ENCODE measurements at regions not wholly inside any gene's neighbourhood (a gene's known extent, or its start where the extent isn't known, plus 50 kb on each side); places are given as distances from the start of the nearest gene placed in this dataset.

DNA sequence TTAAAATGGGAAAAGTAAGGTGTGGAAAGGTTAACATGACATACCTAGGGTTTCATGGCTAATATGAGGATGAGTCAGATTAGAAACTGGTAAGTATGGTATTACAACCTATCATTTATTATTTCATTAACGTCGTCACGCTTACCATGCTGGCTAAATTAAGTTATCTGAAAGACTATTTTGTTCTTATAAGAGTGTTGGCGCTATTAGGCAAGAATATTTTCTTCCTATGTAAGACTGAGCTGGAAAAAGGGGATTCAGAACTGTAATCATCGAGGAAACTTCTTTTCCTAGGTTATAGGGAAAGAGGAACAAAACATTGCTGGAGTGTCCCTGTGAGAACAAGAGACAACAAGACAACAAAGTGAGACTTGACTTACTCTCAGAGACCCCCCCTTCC is 440.8 kb downstream of the KCNJ2 start:
- Histone ChIP-seq H4K20me1 (no peaks in the 10 kb centered on the region), H3K9me3 (no peaks in the 10 kb centered on the region), H3K27ac (no peak overlapping the region), H3K36me3 (no peaks in the 10 kb centered on the region), H3K4me1 (no peaks in the 10 kb centered on the region), H3K27me3 (no peaks in the 10 kb centered on the region), H3K4me2 (no peak overlapping the region), H3K9ac (no peak overlapping the region), H3K4me3 (no peak overlapping the region)
- TF ChIP-seq Cebpa-rat (IDR thresholded peaks at IDR 0.05), result no peak

- no peak overlapping the region for H3K9ac ChIP-seq
- 0 out of 2 replicates have a peak, but pooled peaks cover 4% of the 10 kb centered on the region for H3K9me3 ChIP-seq
- no peak overlapping the region for H3K27ac ChIP-seq
- no peak overlapping the region for H3K4me3 ChIP-seq
- H3K4me1 ChIP-seq, result no peaks in the 10 kb centered on the region
- no peak for TF ChIP-seq Cebpa-rat (IDR thresholded peaks at IDR 0.05)
- no peaks in the 10 kb centered on the region for H3K27me3 ChIP-seq
- no peaks in the 10 kb centered on the region for H4K20me1 ChIP-seq
- no peaks in the 10 kb centered on the region for H3K36me3 ChIP-seq
- no peak overlapping the region for H3K4me2 ChIP-seq
Measured at GRCh38 chr17:70613681-70614080, 444.3 kb downstream of the KCNJ2 start.

DNA sequence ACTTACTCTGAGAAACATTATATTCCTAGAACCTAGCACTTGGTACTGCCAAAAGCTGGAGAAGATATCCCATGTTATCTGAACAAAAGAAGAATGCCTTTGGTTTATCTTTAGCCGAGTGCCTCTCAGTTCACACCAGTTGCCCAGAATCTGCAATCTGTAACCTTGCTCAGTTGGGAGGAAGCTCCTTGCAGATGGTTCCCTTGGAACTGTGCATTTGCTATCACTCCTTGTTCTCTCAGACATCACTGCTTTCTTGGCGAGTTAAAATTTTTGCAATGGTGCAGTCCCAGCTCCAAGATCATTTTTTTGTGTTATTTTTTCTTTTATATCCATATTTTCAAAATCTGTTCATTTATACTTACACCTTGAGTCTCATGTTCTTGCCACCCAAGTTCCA is 446.5 kb downstream of the KCNJ2 start:
- H3K27ac ChIP-seq, result no peak overlapping the region
- H3K36me3 ChIP-seq, result no peaks in the 10 kb centered on the region
- H3K9ac ChIP-seq, result no peak overlapping the region
- H3K4me3 ChIP-seq, result no peak overlapping the region
- H3K4me2 ChIP-seq, result no peak overlapping the region
- no peaks in the 10 kb centered on the region for H3K4me1 ChIP-seq
- H4K20me1 ChIP-seq, result no peaks in the 10 kb centered on the region
- TF ChIP-seq Cebpa-rat (IDR thresholded peaks at IDR 0.05), result no peak
- H3K9me3 ChIP-seq, result 0 out of 2 replicates have a peak, but pooled peaks cover 4% of the 10 kb centered on the region
- H3K27me3 ChIP-seq, result no peaks in the 10 kb centered on the region

GRCh38 chr17:70618641-70619040 is 449.3 kb downstream of the KCNJ2 start:
- Histone ChIP-seq H3K9me3 (0 out of 2 replicates have a peak, but pooled peaks cover 4% of the 10 kb centered on the region), H3K4me3 (no peak overlapping the region), H3K4me2 (no peak overlapping the region), H4K20me1 (no peaks in the 10 kb centered on the region), H3K9ac (no peak overlapping the region), H3K36me3 (no peaks in the 10 kb centered on the region), H3K27me3 (no peaks in the 10 kb centered on the region), H3K4me1 (no peaks in the 10 kb centered on the region), H3K27ac (no peak overlapping the region)
- TF ChIP-seq Cebpa-rat (IDR thresholded peaks at IDR 0.05), result no peak

GRCh38 chr17:70621566-70621965 is 452.2 kb downstream of the KCNJ2 start:
- H3K9me3 ChIP-seq, result 0 out of 2 replicates have a peak, but pooled peaks cover 4% of the 10 kb centered on the region
- H3K27ac ChIP-seq, result no peak overlapping the region
- no peak overlapping the region for H3K4me2 ChIP-seq

DNA sequence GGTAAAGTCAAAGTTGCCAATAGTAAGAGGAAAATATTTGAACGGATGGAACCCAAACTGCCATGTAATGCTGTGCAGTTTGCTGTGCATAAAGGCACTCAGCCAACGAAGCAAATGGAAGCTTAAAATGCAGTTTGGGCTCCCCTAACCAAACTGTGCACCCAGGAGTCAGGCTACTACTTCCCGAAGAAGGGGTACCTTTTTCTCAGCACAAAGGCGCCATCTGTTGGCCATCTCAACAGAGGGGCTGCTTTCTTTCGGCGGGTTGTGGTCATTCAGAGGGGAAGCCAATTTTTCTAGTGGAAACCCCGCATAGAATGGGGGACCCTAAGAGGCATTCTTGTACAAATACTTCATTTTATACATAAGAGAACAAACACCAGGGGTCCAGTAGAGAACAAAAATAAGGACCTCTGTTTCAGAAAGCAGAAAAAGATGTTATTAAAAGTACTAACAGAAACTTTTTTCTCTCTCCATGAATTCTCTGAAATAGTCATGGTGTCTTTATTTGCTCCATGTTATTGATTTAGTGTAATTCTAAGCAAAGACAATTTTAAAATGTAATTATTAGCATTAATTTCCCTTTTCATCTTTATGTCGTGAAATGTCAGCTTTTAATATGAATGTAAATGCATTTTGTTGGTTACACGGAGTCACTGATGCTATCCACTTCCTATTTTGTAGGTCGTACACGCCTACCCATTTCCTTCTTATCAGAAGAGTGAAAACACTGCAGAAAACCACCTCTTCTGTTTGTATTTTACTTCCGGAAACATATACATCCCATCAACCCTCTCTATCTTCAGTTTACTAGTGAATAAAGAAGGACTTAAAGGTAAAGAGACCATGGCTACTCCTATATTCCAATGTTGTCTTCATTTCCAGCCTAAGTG is 453.3 kb downstream of the KCNJ2 start:
- no peak for TF ChIP-seq Cebpa-rat (IDR thresholded peaks at IDR 0.05)
- H3K36me3 ChIP-seq, result no peaks in the 10 kb centered on the region
- no peaks in the 10 kb centered on the region for H4K20me1 ChIP-seq
- no peak overlapping the region for H3K4me2 ChIP-seq
- H3K4me3 ChIP-seq, result no peak overlapping the region
- H3K9ac ChIP-seq, result no peak overlapping the region
- H3K27me3 ChIP-seq, result no peaks in the 10 kb centered on the region
- no peak overlapping the region for H3K27ac ChIP-seq
- no peaks in the 10 kb centered on the region for H3K4me1 ChIP-seq
- H3K9me3 ChIP-seq, result 0 out of 2 replicates have a peak, but pooled peaks cover 2% of the 10 kb centered on the region

More at GRCh38 chr17:70621566-70621965, 452.2 kb downstream of the KCNJ2 start:
- no peak overlapping the region for H3K4me3 ChIP-seq
- H3K4me1 ChIP-seq, result no peaks in the 10 kb centered on the region
- H3K27me3 ChIP-seq, result no peaks in the 10 kb centered on the region
- no peak overlapping the region for H3K9ac ChIP-seq
- TF ChIP-seq Cebpa-rat (IDR thresholded peaks at IDR 0.05), result no peak
- H4K20me1 ChIP-seq, result no peaks in the 10 kb centered on the region
- no peaks in the 10 kb centered on the region for H3K36me3 ChIP-seq

GRCh38 chr17:70624211-70624610 is 454.9 kb downstream of the KCNJ2 start:
- H3K27ac ChIP-seq, result no peak overlapping the region
- H3K4me2 ChIP-seq, result no peak overlapping the region
- no peaks in the 10 kb centered on the region for H3K27me3 ChIP-seq
- H3K9ac ChIP-seq, result no peak overlapping the region
- no peak for TF ChIP-seq Cebpa-rat (IDR thresholded peaks at IDR 0.05)
- H4K20me1 ChIP-seq, result no peaks in the 10 kb centered on the region
- H3K4me3 ChIP-seq, result no peak overlapping the region
- no peaks in the 10 kb centered on the region for H3K4me1 ChIP-seq
- H3K36me3 ChIP-seq, result no peaks in the 10 kb centered on the region
- no peaks in the 10 kb centered on the region for H3K9me3 ChIP-seq

GRCh38 chr17:70629902-70630301 is 460.6 kb downstream of the KCNJ2 start:
- no peak for TF ChIP-seq Cebpa-rat (IDR thresholded peaks at IDR 0.05)
- Histone ChIP-seq H3K9ac (no peak overlapping the region), H4K20me1 (no peaks in the 10 kb centered on the region), H3K27ac (no peak overlapping the region), H3K4me2 (no peak overlapping the region), H3K27me3 (no peaks in the 10 kb centered on the region), H3K36me3 (no peaks in the 10 kb centered on the region), H3K9me3 (no peaks in the 10 kb centered on the region), H3K4me1 (no peaks in the 10 kb centered on the region), H3K4me3 (no peak overlapping the region)

DNA sequence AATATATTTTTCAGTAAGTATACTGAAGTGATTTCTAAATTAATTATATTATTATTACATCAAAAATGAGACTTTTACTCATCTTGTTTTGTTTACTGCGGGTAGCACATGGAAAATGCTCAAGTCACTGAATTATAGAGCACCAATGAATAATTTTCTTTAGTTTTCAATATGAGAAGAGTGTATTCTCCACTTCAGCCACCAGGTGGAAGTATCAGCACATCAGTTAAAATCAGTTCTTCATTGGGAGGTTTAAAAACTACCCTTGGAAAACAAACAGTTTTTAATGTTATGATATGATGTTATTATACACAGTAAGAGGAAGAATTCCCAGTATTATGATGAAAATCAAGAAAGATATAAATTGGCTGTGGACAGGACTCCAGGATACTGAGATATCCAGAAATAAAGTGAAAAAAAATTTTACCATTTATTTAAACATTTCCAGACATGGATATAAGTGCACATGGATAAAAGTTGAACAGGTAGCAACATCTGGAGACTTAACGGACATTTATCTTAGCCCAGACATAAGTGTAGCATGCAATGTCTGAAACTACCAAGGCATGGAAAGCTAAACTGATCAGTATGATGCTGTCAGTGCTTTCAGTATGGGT is 467.3 kb downstream of the KCNJ2 start:
- Histone ChIP-seq H3K4me1 (no peaks in the 10 kb centered on the region), H4K20me1 (no peaks in the 10 kb centered on the region), H3K27ac (no peak overlapping the region), H3K9me3 (no peaks in the 10 kb centered on the region), H3K4me2 (no peak overlapping the region), H3K4me3 (no peak overlapping the region), H3K27me3 (no peaks in the 10 kb centered on the region), H3K36me3 (no peaks in the 10 kb centered on the region), H3K9ac (no peak overlapping the region)
- TF ChIP-seq Cebpa-rat (IDR thresholded peaks at IDR 0.05), result no peak

DNA sequence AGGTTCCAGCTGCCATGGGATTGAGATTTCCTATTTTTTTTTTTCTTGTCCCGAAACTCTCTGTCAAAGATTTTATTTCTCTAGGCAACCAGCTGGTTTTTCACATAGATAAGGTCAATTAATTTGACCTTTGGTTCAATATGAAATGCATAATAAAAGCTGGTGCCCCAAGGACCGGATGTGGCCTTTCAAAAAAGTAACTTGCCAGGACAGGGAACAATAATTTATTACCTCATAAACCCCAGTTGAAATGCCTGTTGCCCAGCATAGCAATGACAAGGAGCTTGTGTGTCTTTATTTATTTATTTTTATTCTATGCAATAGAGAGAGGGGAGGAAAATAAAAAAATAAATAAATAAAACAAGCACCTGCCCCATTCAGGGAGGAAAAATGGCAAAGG is 472.7 kb downstream of the KCNJ2 start:
- Histone ChIP-seq H3K4me3 (no peak overlapping the region), H4K20me1 (no peaks in the 10 kb centered on the region), H3K36me3 (no peaks in the 10 kb centered on the region), H3K9me3 (no peaks in the 10 kb centered on the region), H3K4me2 (no peak overlapping the region), H3K27me3 (no peaks in the 10 kb centered on the region), H3K27ac (no peak overlapping the region), H3K4me1 (no peaks in the 10 kb centered on the region), H3K9ac (no peak overlapping the region)
- TF ChIP-seq Cebpa-rat (IDR thresholded peaks at IDR 0.05), result no peak
